NCI-H446 treated with DMSO at 0.1 percent for 48 hours (cell line): ENCODE measurements at regions not wholly inside any gene's neighbourhood (a gene's known extent, or its start where the extent isn't known, plus 50 kb on each side); places are given as distances from the start of the nearest gene placed in this dataset.

Experiments
- DNase-seq: peaks from one replicate; lab custom pipeline; 2025; lab: John Stamatoyannopoulos, UW

DNA sequence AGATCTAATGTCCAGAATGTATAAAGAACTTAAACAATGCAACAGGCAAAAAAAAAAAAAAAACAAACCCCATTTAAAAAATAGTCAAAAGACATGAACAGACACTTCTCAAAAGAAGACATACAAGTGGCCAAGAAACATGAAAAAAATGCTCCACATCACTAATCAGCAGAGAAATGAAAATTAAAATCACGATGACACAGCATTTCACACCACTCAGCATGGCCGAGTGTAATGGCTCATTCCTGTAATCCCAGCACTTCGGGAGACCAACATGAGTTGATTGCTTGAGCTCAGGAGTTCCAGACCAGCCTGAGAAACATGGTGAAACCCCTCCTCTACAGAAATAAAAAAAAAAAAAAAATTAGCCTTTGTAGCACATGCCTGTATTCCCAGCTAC lies 701.4 kb upstream of the NRSN1 start:
- DNase-seq = no peak

DNA sequence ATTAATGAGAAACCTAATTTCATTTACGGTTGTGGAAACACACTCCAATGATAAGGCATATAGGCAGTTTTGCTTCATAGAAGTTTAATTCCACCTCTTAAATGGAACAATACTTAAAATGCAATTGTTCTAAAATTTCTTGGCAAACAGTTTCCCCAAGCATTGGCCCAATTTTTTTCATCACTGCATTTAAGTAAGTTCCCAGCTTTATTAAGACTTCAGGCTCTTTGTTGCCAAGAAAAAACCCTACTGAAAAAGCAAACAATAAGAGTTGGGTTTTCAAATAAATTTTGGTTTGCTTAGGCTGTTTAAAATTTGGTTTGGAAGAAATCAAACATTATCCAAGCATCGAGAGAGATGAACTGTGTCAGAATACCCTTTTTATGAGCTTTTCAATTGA lies 690.9 kb upstream of the NRSN1 start:
- DNase-seq = no peak

DNA sequence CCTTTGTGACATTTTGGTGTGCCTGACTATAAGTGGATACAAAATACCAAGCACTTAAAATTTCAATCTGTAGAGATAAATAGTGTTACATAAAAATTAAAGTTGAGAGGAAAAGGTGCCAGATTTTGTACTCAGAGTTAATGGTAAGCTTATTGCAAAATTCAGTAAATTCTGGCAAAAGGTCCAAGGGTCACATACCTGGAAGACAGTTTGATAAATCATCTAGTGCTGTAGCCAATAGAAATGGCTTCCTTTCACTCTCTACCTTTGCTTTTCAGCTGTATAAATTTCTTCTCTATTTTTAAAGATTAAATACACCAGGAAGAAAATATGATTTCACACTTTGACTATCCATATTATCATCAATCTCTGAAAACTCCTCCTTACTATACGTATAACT lies 690.2 kb upstream of the NRSN1 start:
- DNase-seq = no peak

DNA sequence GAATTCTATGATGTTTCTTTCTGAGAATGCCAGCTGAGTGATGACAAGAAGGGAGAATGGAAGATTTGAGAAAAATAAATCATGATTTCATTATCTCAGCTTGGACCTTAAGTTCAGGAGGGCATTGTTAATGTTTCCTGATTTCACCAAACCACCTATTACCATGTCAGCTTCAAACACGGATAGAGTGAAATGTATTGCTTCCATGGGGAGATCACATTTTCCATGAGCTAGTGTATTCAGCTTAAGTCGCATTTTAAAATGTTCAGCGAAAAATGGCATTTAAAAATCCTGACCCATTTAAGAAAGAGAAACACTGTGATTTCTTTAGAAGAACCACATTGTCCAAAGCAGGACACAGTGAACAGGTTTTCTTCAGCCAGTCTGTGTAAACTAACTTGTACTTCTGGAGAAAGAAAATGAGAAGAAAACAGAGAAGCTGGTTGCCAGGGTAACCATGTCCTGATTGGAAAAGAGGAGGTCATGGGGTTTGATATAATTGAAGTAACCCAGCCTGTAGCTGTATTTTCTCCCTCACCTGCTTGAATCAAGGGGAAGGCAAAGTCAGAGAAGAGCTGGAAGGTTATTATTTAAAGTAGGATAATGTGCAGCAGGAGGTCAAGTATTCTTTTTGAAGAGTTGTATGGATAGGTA lies 684.1 kb upstream of the NRSN1 start:
- no peak for DNase-seq

DNA sequence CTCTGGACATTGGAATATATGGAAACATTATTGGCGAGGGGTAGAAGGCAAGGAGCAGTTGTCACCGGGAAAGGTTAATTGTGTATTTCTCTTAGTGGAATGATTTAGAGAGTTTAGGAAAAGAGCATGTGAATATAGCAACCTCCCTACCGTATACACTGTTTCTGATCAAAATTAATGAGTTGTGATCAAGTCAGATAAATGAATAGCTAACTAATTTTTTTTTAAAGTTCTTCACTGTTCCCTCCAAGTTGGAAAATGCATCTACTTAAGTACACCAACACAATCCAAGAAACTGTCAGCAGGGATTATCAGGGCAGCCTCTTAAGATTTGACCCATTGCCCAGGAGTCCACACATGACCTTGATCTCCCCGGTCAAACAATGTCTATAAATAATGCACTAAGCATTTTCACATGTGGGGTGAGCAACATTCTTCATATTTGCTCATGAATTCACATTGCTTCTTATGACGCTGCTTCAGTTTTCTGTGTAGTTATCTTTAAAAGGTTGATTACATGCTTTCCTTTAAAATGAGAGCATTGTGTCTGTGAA lies 680.8 kb upstream of the NRSN1 start:
- DNase-seq = peak; percentile 47

DNA sequence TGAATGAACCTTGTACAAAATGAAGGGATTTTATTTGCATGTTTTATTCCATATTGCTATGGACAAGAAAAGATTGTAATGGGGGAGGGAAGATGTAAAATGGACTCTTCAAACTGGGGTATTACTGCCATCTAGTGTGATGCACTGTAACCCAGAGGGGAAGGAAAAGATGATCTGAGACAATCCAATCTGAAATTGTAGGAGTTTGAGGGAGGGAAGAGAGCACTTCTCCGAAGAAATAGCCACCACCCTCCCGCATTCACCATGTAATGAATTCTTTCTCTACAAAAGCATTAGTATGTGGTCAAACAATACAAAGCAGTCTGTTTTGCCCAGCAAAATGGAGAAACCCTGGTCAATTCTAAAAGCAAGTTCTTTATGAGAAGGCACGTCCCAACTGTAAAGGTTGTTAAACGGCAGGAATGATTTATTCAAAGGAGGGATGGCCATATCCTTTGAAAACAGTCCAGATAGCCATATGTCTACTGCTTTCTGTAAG lies 679.5 kb upstream of the NRSN1 start:
- DNase-seq = peak; percentile 83

DNA sequence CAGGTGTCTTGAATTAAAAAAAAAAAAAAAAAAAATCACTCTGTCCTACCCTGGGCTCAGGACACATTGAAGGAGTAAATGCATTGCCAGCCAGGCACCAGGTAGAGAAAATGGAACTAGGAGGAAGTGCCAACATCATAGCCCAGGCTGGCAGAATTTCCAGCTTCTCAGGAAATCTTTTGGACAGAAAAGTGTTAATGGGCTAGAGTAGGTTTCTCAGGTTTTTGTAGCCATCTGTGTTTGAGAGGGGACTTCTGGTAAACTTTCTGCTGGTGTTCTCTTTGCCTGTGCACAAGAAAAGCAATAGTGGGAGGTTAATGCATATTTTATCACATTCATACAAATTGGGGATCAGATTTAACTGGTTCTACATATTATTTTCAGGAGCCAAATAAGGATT lies 678.3 kb upstream of the NRSN1 start:
- no peak for DNase-seq

DNA sequence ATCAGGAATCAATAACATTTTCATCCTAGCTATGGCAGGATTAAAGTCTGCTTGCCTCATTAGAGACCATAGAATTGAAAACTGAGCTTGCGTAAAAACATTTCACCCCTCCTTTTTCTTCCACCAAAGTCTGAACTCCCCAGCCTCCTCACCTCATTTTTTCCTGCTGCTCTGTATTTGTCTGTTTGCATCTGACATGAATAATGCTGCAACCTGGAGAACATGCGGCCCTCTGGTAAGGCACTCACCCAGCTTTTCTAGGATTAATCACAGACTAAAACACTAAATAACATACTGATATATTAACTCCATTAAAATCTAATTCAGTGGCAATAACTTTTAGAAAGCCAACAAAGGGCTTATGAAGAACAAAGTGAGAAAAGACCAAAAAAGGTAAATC lies 677.7 kb upstream of the NRSN1 start:
- no peak for DNase-seq

DNA sequence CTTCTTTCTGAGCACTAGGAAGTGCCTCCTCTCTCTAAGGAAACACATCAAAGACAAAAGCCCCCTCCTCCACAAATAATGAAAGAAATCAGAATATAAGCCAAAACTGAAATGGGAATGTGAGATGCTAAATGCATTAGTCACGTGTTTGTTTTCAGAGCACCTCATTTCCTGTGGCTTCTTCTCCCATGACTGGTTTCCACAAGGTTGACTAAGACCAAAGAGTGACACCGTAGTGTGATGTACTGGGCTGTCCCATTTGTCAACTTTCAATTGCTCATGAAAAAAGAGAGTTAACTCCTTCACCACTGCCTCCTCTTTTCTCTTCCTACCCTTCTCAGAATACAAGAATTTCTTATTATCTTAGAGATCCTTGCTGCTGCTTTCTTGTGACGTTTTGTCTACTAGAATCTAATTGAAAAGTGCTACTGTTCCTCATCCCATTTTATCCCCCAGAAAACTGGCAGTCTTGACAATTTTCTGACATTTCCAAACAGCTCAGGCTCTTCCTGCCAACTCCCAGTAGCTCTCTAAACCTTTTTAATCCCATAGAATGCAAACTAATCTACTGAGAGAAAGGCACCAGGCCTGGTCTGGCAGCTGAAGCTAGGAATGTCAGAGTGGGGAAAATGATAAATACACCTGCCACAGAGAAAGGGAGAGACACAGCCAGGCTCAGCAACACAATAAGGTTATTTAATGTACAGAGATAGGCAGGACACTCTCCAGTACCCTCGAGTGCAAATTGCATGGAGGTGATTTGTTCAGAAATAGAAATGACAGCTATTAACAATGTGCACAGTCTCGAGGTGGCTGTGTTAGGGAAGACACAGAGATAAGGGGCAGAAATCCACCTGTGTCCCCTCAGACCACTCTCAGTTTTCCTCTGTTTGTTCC lies 671.7 kb upstream of the NRSN1 start:
- no peak for DNase-seq

DNA sequence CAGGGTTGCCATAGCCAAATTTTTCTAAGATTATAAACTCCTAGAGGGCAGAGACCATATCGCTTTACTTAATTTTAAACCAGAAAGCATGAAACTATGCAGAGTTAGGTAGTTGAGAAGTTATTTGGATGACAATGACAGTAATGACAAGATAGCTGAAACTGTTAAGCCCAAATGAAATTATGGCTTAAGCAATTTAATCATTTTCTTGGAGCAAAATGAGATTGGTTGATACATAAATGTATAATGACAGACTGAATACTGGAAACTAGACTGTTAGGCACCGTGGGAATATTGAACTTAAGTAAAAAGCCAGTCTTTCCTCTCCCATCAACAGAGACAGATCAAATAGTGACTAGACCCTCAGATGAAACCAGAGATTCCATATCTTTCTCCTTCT lies 670.3 kb upstream of the NRSN1 start:
- DNase-seq = no peak

DNA sequence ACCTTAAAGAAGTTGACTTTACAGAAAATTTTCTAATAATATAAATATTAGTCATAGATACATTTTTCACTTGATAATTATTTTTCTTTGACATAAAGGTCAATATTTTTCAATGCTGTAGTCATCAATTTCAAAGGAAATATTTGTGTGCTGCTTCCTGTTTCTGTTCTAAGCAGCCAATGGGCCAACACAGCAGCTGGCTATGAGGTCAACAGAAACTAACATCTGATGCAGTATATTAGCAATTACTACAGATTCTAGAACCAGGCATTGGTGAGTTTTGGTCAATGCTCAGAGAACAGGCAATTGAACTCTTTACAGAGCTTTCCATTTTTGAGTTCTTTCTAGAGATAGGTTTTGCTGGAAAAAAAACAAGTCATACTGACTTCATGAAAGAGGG lies 669.6 kb upstream of the NRSN1 start:
- DNase-seq = no peak

DNA sequence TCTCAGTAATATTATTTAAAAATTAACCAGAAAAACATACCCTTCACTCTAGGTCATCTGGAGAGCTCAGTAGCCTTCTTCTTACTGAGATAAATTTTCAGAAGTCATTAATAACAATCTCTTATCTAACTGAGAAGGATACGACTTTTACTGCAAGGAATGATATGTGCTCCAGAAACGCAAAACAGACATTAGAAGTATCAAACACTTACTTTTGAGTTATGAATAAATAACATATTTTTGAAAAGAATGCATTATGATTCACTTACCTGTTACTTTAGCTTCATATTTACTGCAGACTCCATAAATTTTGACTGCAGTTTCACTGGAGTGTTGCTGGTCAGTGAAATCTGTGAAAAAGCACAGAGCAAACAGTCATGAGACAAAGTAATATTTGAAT lies 668.7 kb upstream of the NRSN1 start:
- no peak for DNase-seq

DNA sequence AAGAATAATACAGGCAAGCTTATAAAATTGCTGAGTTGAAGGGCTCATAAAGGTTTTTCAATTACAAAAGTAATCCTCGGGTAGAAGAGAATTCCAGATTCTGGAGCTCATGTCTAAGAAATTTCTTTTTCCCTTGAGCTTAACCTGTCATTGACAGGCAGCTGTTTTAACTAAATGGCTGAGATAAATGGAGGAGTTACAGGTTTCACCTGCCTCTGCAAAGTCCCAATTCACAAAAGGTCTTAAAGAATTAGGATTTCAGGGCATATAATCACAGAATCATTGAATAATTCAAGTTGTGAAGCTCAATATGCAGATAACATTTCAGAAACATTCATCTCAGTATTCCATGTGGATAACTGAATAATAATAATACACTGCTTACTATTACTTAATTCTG lies 660.1 kb upstream of the NRSN1 start:
- no peak for DNase-seq

DNA sequence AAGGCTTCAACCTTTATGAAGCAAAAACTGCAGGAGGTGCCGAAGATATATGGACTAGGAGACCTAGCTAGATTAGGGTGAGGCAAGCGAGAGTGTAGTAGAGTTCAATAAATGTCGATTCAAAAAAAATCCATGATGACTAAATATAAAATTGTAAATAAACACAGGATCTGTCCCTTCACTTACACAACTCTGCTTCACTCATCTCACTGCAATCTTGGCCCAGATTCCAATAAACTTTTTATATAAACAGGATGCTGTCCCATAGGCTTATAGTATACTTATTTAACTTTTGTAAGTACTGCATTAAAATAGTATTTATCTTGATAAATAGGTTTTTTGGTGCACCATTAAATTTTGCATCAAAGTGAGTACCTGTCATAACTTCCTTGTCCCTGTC lies 648.4 kb upstream of the NRSN1 start:
- DNase-seq = no peak

DNA sequence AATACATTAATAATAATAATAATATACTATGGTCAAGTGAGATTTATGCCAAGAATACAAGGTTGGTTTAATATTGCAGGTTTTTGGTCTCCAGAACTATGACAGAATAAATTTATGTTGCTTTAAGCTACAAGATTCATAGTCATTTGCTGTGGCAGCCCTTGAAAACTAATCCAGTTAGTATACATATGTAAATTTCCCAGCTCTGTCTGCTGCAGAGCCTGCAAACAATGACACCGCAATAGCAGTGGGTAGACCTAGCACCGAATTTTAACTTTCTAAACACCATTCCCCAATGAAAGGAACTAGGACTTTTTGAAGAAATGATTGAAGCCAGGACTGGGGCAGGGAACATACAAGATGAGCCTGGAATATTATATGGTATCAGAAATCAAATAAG lies 647.7 kb upstream of the NRSN1 start:
- no peak for DNase-seq

DNA sequence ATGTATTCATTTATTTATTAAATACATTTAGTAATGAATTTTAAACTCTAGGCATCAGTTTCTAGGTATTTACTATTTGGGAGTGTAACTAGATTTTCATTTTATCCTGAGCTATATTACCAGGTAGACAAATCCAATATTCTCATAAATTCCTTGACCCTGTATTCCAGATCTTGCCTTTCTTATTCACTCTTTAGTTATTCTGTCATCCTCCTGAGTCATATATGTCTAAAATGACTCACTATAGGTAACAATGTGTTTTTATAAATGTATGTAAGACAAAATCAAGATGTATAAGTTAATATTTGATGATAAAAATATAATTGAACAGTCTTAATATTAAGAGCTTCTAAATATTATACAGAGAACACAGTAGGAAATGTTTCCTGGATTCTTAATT lies 642.1 kb upstream of the NRSN1 start:
- DNase-seq = no peak

DNA sequence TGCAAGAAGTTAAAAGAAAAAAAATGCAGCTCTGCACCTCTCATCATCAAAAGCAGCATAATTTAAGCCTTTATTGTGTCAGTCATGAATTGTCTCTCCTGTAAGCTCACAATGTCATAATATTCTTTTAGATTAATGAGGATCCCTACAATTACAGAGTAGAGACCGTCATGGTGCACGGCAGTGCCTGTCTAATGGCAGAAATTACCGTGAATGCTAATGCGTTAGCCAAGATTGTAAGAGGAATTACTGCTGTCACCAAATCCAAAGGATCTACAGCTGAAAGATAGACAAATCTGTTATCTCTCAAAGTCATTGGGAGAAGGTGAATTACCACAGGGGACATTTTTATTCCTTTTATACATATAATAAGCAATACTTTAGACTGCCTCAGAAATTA lies 631.6 kb upstream of the NRSN1 start:
- DNase-seq = no peak

DNA sequence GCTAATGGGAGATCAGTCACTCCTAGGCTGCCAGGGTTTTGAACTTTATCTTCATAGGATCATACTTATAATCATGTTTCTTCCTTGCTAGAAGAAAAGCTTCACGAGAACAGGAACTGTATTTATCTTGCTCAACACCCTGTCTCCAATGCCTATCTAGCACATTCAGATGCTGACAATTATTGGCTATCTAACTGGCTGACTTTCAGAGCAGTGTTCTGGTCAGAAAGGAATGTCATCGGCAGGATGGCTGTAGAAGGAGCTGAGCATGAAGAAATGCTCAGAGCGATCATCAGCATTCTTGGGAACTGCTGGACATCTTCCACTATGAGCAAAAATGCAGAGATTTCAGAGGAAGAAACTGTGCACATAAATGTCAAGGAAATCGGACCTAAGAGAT lies 628.0 kb upstream of the NRSN1 start:
- no peak for DNase-seq

DNA sequence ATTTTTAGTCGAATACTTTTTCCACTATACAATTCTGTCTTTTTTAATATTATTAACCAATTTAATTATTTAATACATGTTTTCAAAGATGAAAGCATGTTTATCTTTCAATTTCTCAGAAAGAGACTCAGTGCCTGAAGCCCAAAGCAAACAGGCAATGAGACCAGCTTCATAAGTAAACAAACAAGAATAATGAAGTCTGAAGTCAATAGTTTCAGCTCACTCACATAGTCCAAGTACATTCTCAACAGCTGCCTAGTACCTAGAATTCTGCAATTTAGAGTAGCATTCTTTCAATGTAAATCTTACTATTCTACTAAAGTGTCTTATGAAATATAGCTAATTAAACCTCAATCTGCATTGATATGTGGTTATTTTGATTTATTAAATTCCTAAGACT lies 626.5 kb upstream of the NRSN1 start:
- no peak for DNase-seq

DNA sequence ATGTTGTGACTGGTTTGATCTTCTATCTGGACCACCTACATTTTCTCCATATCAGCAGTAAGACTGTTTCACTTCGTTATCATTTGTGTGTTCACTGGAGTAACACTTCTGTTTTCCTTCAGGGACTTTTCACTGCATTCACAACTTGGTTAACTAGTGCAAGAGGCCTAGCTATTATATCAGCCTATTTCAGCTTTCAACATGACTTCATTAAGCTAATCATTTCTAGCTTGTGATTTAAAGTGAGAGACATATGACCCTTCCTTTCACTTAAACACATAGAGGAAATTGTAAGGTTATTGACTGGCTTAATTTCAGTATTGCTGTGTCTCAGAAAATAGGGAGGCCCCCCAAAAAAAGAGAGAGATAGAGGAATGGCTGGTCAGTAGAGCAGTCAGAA lies 622.8 kb upstream of the NRSN1 start:
- no peak for DNase-seq

DNA sequence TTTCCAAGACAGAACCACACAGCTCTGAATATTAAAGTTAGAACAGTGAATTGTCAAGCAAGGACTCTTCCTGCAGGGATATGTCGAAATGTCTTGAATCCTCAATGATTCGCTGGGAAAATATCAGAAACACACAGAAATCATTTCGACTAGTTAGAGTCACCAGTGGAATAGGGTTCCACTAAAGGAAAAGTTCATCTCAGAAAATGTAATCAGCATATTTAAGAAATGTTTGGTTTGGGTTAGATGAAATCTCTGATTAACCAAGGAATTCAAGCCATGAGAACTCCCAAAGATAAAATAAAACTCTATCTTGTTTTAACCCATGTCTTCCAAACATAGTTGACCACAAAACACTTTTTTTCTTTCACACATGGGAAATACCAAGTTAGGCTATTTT lies 621.0 kb upstream of the NRSN1 start:
- no peak for DNase-seq

DNA sequence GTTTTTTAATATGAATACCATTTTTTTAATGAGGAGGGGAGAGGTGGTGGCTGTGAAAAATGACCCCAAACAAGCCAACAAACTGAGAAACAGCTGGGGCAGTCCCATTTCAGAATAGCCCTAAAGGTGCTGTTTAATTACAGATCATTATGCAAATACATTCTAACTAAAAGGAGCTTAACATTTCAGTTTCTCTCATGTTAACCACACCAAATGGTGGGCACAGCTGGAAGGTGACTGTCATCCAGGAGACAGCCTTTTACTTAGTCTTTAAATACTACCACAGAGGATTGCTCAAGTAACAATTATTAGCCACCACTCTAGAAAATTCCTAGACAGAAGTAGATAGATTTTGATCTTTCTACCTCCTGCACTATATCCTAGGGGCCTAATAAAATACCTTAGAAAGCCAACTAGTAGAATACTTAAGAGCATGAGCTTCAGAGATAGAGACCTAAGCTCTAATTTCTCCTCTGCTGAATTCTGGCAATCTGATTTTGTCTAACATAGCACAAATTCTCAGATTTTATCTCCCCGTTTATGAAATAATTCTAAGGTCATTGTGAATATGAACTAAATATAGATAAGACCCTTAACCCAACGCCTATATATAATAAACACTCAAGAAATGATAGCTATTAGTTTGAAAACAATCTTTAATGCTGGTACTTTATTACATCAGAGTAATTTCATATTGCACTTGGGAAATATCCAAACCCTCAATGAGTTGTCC lies 615.1 kb upstream of the NRSN1 start:
- no peak for DNase-seq

DNA sequence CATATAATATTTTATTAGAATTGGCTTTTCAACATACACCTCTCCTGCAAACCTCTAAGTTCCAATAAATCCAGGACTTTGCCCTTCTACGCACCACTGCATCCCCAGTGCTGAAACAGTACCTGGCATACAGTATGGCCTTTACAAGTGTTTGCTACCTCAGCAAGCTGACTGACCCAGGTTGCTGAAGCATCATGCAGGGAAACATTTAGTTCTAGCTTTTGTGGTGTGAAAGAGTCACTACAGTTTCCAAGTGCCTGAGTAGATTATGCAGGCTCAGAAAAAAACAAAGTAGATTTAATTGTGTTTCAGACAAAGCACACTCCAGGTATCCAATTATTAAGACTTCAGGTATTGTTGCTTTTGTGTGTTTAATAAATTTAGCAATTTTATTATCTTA lies 614.2 kb upstream of the NRSN1 start:
- no peak for DNase-seq
